OCI-LY7 (cell line): ENCODE measurements at regions not wholly inside any gene's neighbourhood (a gene's known extent, or its start where the extent isn't known, plus 50 kb on each side); places are given as distances from the start of the nearest gene placed in this dataset.

Source experiments
- CTCF ChIP-seq: fragments of 200-600 bp; sonication (generic); conservative IDR thresholded peaks from 2 replicates; pipeline ENCODE4 v1.5.1; 2014; ENCODE audit warnings: mild to moderate bottlenecking, antibody characterized with exemption, low read length, moderate library complexity, mixed read lengths
- EZH2phosphoT487 ChIP-seq: fragments of 200-600 bp; sonication (generic); IDR thresholded peaks from 2 replicates; pipeline ENCODE4 v1.6.1; 2018; ENCODE audit warnings: low read depth, borderline replicate concordance, mild to moderate bottlenecking, mixed run types, antibody characterized with exemption, low read length, moderate library complexity, mixed read lengths

- TF ChIP-seq CTCF, result no peak
- no peak for TF ChIP-seq EZH2phosphoT487
These were observed 118.7 kb upstream of the F3 start for GRCh38 chr1:94660258-94660657.
